Activated naive CD8-positive, alpha-beta T cell treated with anti-CD3 and anti-CD28 coated beads, Interleukin-2, amount 50 U/mL, for 24 hours (primary cell): ENCODE measurements at regions not wholly inside any gene's neighbourhood (a gene's known extent, or its start where the extent isn't known, plus 50 kb on each side); places are given as distances from the start of the nearest gene placed in this dataset.

Source experiments
- ATAC-seq: fragments of 150-1000 bp; cut with Tn5 transposase; one replicate; pipeline ENCODE4 v1.10.0; 2021
- DNase-seq: peaks from one replicate; pipeline ENCODE4 v3.0.0; 2021
- H3K27ac Mint-ChIP-seq: one replicate; pipeline ENCODE4 v1.8.0; 2021; ENCODE audit warnings: mild to moderate bottlenecking, mixed read lengths
- H3K27me3 Mint-ChIP-seq: one replicate; pipeline ENCODE4 v1.8.0; 2021; ENCODE audit warnings: mixed read lengths
- H3K36me3 Mint-ChIP-seq: one replicate; pipeline ENCODE4 v1.8.0; 2021; ENCODE audit warnings: low read depth, mixed read lengths
- H3K4me1 Mint-ChIP-seq: one replicate; pipeline ENCODE4 v1.8.0; 2021; ENCODE audit warnings: mixed read lengths
- H3K4me3 Mint-ChIP-seq: one replicate; pipeline ENCODE4 v1.8.0; 2021; ENCODE audit warnings: mild to moderate bottlenecking, moderate library complexity, mixed read lengths
- H3K9me3 Mint-ChIP-seq: one replicate; pipeline ENCODE4 v1.8.0; 2021; ENCODE audit warnings: mixed read lengths

DNA sequence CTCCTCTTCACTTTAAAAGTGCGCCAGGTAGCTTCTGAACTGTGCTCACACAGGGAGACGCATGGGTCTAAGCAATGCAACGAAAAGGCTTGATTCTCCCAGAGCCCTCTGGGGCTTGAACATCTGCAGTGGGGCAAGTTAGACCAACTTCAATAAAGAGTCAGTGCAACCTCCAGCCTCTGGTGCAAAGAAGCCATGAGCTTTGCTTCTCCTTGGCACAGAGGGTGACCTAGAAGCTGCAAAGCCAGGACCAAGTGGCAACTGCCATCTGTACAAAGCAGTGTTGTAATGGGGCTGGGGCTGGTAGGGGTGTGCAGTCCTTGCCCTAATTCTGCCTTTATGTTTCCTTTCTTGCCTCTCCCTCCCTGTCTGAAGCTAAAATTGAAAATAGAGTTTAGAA is 219.0 kb upstream of the CD96 start:
- Mint-ChIP-seq H3K9me3 (peaks cover 5% of the 10 kb centered on the region), H3K4me3 (no peak overlapping the region), H3K36me3 (peaks cover 2% of the 10 kb centered on the region), H3K27me3 (no peaks in the 10 kb centered on the region), H3K27ac (no peak overlapping the region), H3K4me1 (peaks cover 36% of the 10 kb centered on the region)
- no peak for ATAC-seq
- DNase-seq: no peak

DNA sequence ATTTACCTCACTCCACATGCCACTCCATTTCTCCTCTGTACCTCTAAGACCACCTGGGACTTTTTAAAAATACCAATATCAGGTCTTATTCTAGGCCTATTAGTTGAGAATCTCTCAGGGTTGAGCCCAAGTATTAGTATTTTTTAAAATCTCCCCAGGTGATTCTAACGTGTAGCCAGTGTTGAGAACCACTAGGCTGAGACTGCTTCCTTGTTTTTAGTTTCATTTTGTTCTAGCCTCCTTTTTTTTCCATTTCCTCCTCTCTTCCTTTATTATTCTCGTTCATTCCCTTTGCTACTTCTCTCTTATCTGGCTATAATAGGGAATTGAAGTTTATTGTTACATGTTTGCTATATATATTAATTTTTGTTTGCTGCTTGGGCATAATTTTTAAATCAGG is 217.8 kb upstream of the CD96 start:
- Mint-ChIP-seq H3K4me1 (peaks cover 36% of the 10 kb centered on the region), H3K27me3 (no peaks in the 10 kb centered on the region), H3K4me3 (peak overlapping the region; percentile 9), H3K36me3 (peaks cover 2% of the 10 kb centered on the region), H3K27ac (peak overlapping the region; percentile 74), H3K9me3 (peaks cover 5% of the 10 kb centered on the region)
- ATAC-seq (no peak), DNase-seq (no peak)

GRCh38 chr3:111324645-111325044 is 217.4 kb upstream of the CD96 start:
- no peak for DNase-seq
- ATAC-seq: peak; percentile 55
- peaks cover 5% of the 10 kb centered on the region for H3K9me3 Mint-ChIP-seq
- peaks cover 2% of the 10 kb centered on the region for H3K36me3 Mint-ChIP-seq
- peak overlapping the region; percentile 9 for H3K4me3 Mint-ChIP-seq
- peaks cover 36% of the 10 kb centered on the region for H3K4me1 Mint-ChIP-seq
- no peaks in the 10 kb centered on the region for H3K27me3 Mint-ChIP-seq
- peak overlapping the region; percentile 63 for H3K27ac Mint-ChIP-seq

- DNase-seq (no peak), ATAC-seq (no peak)
- Mint-ChIP-seq H3K4me1 (peaks cover 36% of the 10 kb centered on the region), H3K9me3 (peaks cover 5% of the 10 kb centered on the region), H3K27ac (no peak overlapping the region), H3K36me3 (peaks cover 2% of the 10 kb centered on the region), H3K27me3 (no peaks in the 10 kb centered on the region), H3K4me3 (peak overlapping the region; percentile 9)
Observed at GRCh38 chr3:111325160-111325718, 216.8 kb upstream of the CD96 start.

DNA sequence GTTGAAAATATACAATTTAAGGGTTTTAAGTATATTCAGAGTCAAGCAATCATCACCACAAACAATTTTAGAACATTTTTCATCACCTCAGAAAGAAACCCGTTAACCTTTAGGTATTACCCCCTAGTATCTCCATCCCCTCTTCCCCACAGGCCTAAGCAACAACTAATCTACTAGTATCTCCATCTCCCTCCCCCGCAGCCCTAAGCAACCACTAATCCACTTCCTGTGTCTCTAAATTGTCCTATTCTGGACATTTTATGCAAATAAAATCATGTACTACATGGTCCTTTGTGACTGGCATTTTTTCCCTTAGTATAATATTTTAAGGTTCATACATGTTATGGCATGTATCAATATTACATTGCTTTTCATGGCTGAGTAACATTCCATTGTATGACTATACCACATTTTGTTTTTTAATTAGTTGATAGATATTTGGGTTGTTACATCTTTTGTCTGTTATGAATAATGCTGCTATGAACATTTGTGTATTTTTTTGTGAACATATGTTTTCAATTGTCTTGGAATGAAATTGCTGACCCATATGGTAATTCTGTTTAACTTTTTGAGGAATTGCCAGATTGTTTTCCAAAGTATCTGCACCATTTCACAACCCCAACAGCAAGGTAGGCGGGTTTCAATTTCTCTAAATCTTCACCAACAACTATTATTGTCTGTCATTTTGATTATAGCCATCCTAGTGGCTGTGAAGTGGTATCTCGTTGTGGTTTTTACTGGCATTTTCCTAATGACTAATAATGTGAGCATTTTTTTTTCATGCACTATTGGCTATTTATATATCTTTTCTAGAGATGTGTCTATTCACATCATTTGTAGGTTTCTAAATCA is 215.6 kb upstream of the CD96 start:
- ATAC-seq (peak; percentile 71), DNase-seq (peak; percentile 27)
- Mint-ChIP-seq H3K36me3 (peaks cover 2% of the 10 kb centered on the region), H3K27ac (peak overlapping the region; percentile 59), H3K27me3 (no peaks in the 10 kb centered on the region), H3K4me3 (peak overlapping the region; percentile 7), H3K9me3 (peaks cover 5% of the 10 kb centered on the region), H3K4me1 (peaks cover 36% of the 10 kb centered on the region)

DNA sequence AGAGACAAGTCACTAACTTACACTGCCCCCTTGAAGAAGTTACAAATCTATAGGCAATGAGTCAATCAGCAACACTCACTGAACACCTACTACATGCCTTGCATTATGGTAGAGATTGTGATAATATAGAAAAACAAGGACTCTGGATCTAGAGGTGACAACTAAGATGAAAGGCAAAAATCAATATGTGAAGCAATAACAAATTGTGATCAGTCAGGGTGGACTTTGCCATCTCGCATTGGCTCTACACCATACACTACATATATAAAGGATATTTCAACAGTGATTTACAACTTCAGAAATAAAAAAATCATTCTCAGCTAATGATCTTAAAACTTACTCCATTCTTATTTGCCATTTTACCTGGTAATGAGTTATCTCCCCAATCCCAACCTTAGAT is 210.7 kb upstream of the CD96 start:
- no peak for ATAC-seq
- Mint-ChIP-seq H3K27me3 (no peaks in the 10 kb centered on the region), H3K36me3 (no peaks in the 10 kb centered on the region), H3K9me3 (peaks cover 2% of the 10 kb centered on the region), H3K4me1 (peaks cover 23% of the 10 kb centered on the region), H3K27ac (no peak overlapping the region), H3K4me3 (no peak overlapping the region)
- DNase-seq: no peak

- H3K4me3 Mint-ChIP-seq: no peak overlapping the region
- no peaks in the 10 kb centered on the region for H3K9me3 Mint-ChIP-seq
- H3K36me3 Mint-ChIP-seq: no peaks in the 10 kb centered on the region
- ATAC-seq (no peak), DNase-seq (no peak)
- H3K27ac Mint-ChIP-seq: no peak overlapping the region
- H3K4me1 Mint-ChIP-seq: peaks cover 24% of the 10 kb centered on the region
- no peaks in the 10 kb centered on the region for H3K27me3 Mint-ChIP-seq
Observed at GRCh38 chr3:111331912-111332311, 210.1 kb upstream of the CD96 start.

GRCh38 chr3:111332488-111333080 is 209.4 kb upstream of the CD96 start:
- no peak overlapping the region for H3K27ac Mint-ChIP-seq

DNA sequence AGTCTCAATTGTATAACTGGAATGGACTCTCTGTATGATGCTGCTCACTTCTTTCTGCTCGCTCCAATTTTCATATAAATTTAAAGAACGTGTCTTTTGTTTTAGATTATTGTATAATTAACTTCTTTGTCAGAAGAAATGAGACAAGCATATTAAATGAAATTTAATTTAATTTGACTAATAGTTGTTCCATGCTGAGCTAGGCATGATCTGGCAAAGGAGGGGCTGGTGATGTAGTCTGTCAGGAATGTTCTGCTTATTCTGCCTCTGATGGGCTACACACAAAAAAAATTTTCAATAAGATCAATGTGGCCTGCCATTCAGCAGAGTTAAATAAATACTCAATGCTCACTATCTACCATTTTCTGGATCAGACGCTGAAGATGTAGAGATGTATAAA is 208.4 kb upstream of the CD96 start:
- DNase-seq (no peak), ATAC-seq (no peak)
- H3K9me3 Mint-ChIP-seq: no peaks in the 10 kb centered on the region
- H3K27me3 Mint-ChIP-seq: no peaks in the 10 kb centered on the region
- H3K36me3 Mint-ChIP-seq: no peaks in the 10 kb centered on the region
- H3K4me1 Mint-ChIP-seq: peaks cover 34% of the 10 kb centered on the region
- H3K4me3 Mint-ChIP-seq: no peak overlapping the region
- no peak overlapping the region for H3K27ac Mint-ChIP-seq

More at GRCh38 chr3:111332488-111333080, 209.4 kb upstream of the CD96 start:
- no peak for ATAC-seq
- no peaks in the 10 kb centered on the region for H3K27me3 Mint-ChIP-seq
- H3K4me3 Mint-ChIP-seq: no peak overlapping the region
- DNase-seq: no peak
- no peaks in the 10 kb centered on the region for H3K9me3 Mint-ChIP-seq
- peaks cover 28% of the 10 kb centered on the region for H3K4me1 Mint-ChIP-seq
- no peaks in the 10 kb centered on the region for H3K36me3 Mint-ChIP-seq

GRCh38 chr3:111335512-111336303 is 206.3 kb upstream of the CD96 start:
- H3K9me3 Mint-ChIP-seq: peaks cover 9% of the 10 kb centered on the region

DNA sequence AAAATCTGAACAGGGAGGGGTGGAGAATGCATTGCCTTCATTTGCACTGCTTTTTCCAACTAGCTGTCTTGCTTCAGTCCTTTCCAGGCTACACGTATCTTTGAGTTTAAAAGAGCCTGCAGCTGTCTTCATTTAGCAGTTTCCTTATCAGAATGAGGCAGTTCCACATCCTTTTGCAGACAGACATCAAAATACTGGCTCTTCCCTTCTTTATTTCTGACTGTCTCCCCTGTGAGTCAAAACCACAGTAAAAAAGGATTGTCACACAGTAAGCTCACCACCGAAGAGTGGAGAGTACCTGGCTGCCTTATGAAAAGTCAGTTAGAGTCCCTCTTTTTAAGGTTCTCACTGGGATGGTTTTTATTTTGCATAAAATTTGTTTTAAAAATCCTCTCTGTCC is 205.5 kb upstream of the CD96 start:
- H3K27ac Mint-ChIP-seq: no peak overlapping the region
- peaks cover 34% of the 10 kb centered on the region for H3K4me1 Mint-ChIP-seq
- no peaks in the 10 kb centered on the region for H3K27me3 Mint-ChIP-seq
- ATAC-seq (peak; percentile 60), DNase-seq (no peak)
- H3K4me3 Mint-ChIP-seq: no peak overlapping the region
- H3K36me3 Mint-ChIP-seq: no peaks in the 10 kb centered on the region
- H3K9me3 Mint-ChIP-seq: peaks cover 9% of the 10 kb centered on the region

More at GRCh38 chr3:111335512-111336303, 206.3 kb upstream of the CD96 start:
- Mint-ChIP-seq H3K27ac (peak overlapping the region; percentile 55), H3K27me3 (no peaks in the 10 kb centered on the region), H3K36me3 (no peaks in the 10 kb centered on the region), H3K4me1 (peaks cover 34% of the 10 kb centered on the region), H3K4me3 (no peak overlapping the region)
- DNase-seq (no peak), ATAC-seq (peak; percentile 83)

GRCh38 chr3:111338059-111338698 is 203.8 kb upstream of the CD96 start:
- Mint-ChIP-seq H3K4me1 (peaks cover 27% of the 10 kb centered on the region), H3K27me3 (no peaks in the 10 kb centered on the region), H3K9me3 (peaks cover 14% of the 10 kb centered on the region), H3K36me3 (no peaks in the 10 kb centered on the region), H3K4me3 (no peak overlapping the region), H3K27ac (peak overlapping the region; percentile 25)
- ATAC-seq (no peak), DNase-seq (peak; percentile 47)

DNA sequence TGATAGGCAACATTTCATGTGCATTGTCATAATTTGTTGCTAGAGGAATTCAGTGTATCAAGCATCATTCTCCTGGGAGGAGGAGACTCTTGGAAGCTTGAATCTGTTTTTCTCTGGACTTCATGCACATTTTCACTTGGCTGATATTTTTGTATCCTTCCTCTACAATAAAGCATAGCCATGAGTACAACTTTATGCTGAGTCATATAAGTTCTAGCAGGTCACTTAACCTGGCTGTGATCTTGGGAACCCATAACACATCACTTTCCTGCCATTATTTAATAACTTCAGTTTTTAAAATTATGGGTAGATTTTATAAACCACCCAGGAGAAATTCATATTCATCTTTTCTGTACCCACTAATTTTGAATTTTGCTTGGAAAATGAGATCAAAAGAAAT is 203.0 kb upstream of the CD96 start:
- no peaks in the 10 kb centered on the region for H3K36me3 Mint-ChIP-seq
- H3K27ac Mint-ChIP-seq: no peak overlapping the region
- no peaks in the 10 kb centered on the region for H3K27me3 Mint-ChIP-seq
- ATAC-seq (no peak), DNase-seq (no peak)
- no peak overlapping the region for H3K4me3 Mint-ChIP-seq
- H3K4me1 Mint-ChIP-seq: peaks cover 26% of the 10 kb centered on the region
- H3K9me3 Mint-ChIP-seq: peaks cover 14% of the 10 kb centered on the region

DNA sequence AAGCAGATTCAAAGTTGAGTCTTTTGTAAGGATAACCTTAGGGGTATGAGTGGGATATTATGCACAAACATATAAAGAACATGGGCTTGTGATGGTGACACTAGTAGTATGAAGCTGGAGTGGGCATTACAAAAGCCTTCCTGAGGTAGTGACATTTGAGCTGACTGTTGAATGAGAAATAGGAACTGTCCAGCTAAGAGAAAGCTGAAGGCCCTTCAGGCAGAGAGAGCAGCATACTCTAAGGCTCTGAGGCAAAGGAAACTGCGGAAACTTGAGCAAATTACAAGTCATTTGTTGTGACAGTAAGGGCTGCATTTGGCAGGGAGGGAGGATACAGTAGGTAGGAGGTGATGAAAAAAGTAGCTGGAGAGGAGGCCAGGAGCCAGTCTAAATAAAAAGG is 190.7 kb upstream of the CD96 start:
- Mint-ChIP-seq H3K9me3 (peaks cover 14% of the 10 kb centered on the region), H3K4me1 (no peaks in the 10 kb centered on the region), H3K27ac (no peak overlapping the region), H3K36me3 (no peaks in the 10 kb centered on the region), H3K4me3 (no peak overlapping the region), H3K27me3 (no peaks in the 10 kb centered on the region)
- DNase-seq (no peak), ATAC-seq (no peak)
